ENCODE measurements at regions not wholly inside any gene's neighbourhood (a gene's known extent, or its start where the extent isn't known, plus 50 kb on each side); places are given as distances from the start of the nearest gene placed in this dataset.

DNA sequence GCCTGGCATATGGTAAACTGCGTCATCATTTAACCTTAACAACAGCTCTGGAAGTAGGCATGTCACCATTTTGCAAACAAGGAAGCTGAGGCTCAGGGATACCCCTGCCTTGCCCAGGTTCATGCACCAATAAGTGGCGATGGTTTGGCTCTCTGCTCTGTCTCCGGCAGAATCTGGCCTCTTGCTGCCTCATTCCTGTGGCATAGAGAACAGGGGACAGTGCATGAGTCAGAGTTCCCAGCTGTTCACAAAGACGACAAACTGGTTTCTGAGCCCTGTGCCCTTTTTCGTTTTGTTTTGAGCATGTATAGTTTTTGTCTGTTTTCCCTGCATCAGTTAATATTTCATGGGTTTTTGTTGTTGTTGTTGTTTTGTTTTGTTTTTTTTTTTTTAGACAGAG is 236.8 kb downstream of the OPA1 start:
- DNase-seq: no peak

DNA sequence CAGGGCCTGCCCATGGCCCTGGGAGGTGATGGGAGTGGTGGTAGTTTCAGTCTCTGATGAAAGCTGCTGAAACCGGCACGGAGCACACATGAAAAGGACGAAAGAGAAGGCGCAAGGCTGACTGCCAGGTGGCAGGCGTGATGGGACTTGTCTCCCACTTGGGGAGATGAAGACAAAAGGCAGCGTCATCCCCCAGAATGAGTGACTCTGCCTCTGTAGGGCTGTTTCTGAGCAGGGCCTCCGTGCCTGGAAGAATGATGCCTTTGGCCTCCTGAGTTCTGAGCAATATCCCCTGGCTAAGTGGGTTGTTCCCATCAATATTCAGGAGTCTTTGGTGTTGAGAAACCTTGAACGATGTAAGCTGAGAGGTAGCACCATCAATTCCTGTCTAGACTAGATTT is 237.8 kb downstream of the OPA1 start:
- no peak for DNase-seq

DNA sequence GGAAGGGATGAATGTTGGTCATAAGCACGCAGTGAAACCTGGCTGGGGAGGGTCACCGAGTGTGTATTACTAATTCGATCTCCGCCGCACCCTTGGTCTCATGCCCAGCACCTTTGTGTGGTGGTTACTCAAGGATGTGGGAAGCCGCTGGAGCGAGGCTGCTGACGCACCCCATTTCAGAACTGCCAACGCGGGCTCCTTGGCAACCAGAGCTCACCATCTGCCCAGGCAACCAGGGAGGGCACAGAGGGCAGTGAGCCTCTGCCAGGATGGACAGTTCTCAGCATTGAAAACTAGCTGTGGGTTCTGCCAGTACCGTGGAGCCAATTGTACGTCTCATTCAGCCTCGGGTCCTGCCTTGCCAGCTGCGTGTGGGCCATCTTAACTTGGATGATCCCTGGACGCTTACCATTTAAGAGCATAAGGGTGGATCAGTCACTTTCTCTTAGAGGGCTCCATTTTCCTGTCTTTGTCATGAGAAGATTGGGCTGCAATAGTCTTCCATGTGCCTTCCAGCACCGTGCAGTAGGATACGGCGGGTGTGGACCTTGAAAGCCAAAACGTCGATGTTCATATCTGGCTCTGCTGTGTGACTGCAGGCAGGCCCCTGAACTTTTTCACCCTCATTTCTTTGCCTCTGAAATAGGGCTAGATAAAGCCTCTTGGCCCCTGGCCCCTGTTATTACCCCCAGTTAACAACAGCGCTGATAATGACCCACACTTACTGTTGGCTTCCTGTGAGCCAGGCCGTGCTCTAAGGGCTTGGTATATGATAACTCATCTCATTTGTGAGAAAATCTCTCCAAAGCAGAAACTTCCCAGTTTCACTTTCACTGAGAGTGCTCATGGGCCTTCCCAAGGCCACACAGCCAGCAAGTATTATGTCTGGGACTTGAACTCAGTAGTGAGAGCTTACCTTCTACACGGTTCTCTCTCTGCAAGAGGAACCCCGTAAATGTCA is 238.8 kb downstream of the OPA1 start:
- DNase-seq: no peak

DNA sequence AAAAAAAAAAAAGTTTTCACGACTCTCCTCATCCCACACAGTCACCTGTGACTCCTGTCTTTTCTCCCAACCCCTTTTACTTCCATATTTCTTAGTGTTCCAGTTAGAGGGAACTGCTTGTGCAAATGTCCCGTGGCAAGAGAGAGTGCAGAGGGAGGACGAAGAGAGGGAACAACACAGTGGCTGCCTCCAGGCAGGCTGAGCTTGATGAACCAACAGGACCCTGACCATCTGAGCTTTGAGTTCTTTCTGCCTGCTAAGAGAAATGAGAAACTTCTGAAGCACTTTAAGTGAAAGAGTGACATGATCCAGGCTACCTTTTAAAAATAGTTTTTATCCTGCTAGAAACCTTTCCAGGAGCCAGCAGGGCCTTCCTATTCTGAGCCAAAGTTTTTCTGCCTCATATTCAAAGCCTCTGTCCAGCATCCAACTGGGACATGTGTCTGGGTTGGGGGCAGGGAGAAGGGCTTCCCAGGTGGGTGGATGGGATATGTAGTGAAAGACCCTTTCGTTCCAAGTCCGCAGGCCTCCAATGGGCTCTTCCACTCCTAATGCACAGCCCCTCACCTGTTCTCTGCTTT is 239.9 kb downstream of the OPA1 start:
- DNase-seq: no peak

DNA sequence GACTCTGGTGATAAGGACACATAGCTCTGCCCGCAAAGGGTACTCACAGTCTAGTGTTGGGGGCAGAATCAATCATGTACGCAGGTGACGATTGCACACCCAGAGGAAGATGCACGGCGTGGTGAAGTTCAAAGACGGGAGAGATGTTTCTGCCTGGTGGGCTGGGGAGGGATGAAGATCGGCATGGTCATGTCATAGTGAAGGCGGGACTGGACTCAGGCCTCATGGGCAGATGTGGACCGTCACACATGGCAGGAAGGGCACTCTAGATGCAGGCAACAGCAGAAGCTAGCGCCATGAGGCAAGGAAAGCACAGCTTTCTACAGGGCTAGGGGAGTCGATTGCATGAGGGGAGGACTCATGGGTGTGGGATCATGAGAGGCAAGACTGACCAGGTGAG is 240.6 kb downstream of the OPA1 start:
- DNase-seq: no peak

DNA sequence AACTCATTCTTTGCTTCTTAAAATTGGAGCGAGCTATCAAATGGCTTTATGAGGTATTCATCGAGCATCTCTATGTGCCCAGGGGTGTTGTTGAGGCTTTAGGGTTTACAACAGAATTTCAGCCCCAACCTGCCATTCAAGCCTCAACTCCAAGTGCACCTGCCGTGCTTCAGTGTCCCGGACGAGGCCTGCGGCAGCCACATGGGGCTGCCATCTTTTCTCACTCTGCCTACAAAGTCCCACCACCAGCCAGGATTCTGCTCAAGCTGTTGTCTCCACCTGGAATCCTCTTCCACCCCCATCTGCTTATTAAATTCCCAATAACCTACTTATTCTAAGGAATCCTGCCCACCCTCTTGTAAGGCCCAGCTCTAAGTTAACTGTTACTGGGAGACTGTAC is 242.4 kb downstream of the OPA1 start:
- no peak for DNase-seq

DNA sequence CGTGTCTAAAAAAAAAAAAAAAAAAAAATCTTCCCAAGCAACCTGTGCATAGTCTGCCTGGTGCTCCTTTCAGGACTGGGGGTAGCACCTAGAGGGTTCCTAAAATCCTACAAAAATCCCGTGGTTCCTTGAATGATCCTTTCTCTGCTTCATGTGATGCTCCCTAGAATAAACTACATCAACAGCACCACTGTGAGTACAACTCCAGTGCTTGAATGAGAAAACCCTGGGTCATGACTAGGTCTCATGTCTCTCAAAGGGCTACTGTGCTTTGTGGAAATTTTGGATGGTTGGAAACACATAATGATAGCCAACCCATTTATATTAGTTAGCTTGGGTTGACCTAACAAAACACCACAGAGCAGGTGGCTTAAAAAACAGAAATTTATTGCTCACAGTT is 243.5 kb downstream of the OPA1 start:
- no peak for DNase-seq

DNA sequence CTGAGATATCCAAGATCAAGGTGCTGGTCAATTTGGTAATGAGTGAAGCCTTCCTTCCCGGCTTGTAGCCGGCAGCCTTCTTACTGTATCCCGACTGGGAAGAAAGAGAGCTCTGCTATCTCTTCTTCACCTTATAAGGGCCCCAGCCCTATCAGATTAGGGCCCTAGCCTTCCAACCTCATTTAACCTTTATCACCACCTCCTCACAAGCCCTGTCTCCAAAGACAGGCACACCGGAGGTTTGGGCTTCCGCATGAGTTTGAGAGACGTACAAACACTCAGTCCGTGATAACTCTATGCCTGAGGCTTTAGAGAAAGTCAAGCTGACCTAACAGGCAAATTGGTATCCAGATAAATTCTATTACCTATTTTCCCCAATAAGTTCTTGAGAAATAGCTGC is 243.9 kb downstream of the OPA1 start:
- no peak for DNase-seq

DNA sequence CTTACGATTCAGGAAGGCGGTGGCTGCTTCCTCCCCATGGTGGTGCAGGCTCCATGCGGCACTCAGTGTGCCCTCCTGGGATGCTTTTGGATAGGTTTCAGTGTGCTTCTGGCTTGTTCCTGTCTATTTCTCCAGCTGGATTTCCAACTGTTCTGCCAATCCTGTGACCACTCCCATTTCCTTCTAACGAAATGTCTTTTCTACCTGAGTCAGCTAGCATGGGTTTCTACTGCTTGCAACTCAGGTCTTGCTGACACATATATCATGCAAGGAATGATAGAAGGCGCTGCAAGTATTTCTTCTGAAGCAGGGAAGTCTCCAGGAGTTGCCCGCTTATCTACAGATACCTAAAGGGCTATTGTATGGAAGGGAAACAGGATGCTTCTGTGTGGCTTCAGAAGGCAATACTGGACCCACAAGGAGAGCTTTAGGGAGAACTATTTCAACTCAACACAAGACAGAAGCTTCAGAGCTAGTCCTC is 244.4 kb downstream of the OPA1 start:
- no peak for DNase-seq

DNA sequence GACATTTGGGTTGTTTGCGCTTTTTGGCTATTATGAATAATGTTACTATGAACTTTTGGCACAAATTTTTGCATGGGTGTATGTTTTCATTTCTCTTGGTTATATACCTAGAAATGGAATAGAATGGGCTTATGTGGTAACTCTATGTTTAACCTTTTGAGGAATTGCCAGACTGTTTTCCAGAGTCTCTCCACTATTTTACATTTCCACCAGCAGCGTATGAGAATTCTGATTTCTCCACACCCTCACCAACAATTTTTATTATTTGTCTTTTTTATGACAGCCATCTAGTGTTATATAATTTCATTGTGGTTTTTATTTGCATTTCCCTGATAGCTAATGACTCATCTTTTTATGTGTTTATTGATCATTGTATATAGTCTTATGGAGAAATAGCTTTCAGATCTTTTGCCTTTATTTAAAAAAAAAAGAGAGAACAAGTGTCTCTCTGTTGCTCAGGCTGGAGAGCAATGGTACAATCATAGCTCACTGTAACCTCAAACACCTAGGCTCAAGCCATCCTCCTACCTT is 247.2 kb downstream of the OPA1 start:
- no peak for DNase-seq

DNA sequence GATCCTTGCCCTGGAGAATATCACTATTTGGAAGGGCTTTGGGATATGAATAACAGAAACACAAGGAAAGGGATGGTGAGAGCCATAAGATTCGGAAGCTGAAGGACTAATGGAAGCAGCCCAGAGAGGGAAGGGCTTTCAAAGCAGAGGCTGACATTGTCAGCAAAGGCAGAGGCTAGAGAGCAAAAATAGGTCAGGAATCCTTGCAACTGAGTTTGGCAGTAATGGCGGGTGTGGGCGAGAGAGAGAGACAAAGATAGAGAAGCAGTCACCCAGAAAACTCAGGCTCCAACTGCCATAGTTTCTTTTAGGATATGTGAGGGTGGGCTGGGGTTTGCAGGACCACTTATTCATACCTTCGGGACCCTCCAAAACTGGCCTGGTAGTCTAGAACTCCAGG is 248.6 kb downstream of the OPA1 start:
- no peak for DNase-seq

DNA sequence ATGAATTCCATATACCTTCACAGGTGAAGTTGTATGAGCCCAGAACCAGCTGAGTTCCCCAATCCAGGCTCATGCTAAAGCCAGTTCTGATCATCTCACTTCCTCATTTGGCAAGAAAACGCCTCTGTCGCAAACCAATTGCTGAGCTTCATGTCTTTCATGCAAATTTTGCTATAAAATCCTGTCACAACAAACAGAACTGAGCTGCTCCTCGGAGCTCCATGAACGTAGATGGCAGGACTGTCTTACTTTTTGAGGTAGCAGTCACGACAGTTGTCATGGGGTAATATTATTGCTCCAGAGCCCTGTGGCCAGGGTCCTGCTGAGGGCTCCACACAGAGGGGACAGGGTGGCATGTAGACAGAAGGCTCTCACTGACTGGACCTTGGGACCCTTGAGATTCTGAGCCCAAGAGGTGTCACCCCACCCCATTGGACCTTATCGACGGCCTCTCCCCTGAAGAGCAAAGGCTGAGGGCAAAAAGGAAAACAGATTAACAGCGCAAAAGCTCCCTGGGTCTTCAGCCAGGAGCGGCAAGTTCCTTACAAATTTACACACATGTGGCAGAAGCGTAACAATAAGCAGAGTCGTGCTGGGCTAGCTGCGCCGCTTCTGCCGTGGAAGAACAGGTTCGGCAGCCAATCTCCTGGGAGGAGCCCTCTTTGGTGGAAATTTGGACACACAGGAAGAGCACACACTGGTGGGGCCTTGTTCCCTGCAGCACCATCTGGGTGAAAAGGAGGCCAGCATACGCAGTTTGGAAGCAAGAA is 249.2 kb downstream of the OPA1 start:
- DNase-seq: no peak

DNA sequence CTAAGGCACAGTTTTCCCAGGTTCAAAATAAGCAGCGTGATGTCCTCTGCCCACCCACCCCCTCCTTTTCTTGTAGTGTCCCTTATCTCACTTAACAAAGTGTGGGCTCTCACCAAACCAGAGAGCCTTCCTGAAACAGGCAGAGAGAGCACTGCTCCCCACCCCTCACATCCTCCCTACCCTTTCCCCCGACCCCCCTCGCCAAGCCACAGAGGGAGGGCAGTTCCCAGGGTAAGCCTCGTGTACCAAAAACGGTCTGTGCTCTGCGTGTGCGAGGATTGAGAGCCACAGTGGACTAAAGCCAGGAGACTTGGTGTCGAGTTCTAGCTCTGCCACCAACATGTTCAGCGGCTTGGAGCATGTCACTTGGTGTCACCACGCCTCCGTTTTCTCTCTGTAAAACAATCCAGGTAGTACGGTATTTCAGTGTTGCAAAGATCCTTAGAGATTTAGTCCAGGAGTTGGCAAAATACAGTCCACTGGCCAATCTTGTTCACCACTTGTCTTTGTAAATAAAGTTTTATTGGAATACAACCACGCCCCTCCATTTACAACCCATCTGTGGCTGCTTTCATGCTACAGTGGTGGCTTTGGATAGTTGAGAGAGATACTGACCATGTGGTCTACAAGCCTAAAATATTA is 249.9 kb downstream of the OPA1 start:
- no peak for DNase-seq

DNA sequence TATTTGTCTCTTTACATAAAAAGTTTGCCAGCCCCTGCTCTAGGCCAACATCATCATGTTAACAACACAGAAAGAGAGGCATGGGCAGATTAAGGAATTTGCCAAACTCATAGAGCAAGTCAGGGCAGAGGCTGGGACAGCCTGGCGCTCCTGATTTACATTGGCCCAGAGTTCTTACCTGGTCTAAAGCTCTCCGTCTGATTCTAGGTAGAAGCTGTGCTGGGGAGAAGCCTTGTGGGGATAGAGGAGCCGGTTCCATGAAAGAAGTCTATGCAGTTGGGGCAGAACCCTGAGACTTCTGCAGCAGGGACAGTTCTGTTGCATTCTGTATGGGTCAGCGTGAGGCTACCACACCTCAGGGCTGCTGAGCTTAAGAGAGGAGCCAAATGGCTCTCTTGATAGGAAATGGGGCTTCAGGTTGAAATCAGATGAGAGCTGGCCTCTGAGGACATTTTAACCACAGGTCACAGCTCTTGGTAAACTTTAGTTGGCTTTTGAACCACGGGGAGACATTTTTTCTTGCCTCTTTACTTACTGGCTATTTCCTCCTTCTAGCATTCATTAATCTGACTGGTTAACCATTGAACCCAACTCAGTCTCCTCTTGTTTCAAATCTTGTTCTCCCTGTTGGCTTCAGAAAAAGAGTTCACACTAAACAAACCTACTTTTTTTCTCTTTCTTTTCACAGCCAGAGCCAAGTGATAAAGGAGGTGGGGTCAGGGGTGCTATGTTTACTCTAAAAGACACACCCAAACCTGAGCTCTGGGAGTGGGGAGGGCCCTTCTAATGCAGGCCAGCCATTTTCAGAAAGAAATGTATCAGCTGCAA is 250.7 kb downstream of the OPA1 start:
- no peak for DNase-seq

DNA sequence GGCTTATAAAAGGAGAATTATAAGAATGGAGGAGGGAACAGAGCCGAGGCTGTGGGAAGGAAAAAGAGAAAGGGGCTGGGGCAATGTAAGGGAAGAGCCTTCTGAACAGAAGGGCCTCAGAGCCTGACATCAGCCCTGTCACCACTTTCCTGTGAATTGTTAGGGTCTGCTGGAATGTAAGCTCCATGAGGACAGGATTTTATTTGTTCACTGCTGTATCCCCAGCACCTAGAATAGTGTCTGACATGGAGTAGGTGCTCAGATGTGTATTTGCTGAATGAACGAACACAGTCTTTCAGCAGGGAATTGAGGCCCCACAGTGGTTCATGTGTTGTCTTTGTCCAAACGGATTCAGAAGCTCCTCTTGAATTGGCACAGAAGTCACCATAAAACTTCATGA is 251.5 kb downstream of the OPA1 start:
- DNase-seq: no peak

DNA sequence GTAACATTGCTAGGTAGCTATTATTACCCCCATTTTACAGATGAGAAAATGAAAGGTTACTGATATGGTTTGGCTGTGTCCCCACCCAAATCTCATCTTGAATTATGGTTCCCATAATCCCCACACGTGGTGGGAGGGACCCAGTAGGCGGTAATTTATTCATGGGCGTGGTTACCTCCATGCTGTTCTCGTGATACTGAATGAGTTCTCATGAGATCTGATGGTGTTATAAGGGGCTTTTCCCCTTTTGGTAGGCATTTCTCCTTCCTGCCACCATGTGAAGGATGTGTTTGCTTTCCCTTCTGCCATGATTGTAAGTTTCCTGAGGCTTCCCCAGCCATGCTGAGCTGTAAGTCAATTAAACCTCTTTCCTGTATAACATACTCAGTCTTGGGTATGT is 252.1 kb downstream of the OPA1 start:
- DNase-seq: no peak

DNA sequence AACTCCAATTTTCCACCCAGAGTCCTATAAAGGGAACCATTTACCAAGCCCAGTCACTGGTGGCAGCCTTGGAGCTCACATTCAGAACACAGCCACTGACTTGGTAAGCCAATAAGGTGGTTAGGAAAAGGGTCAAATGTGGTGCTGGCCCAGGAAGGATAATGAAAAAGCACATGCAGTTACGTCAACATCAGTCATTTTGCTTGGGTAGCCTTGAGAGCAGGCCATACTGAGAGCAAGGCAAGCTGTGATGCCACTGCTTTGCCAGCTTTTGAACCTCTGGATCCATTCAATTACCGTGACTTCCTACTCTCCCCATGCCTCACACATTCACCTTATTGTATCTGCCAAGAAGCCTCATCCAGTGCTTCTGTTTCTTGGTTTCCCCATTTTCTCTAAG is 253.6 kb downstream of the OPA1 start:
- no peak for DNase-seq

DNA sequence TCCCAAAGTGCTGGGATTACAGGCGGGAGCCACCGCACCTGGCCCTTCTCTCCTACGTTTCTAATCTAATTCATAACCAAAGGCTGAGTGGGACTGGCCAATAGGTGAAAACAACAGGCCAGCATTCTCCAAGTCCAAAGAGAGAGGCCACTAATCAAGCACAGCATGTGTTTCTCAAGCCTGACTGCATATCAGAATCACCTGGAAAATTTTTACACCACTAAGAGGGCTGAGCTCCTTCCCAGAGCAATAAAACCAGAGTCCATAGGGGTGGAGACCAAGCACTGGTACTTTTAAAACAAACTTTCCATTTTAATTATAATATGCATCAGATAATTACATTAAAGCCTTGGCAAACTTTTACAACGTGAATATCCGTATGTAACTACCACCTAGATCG is 254.4 kb downstream of the OPA1 start:
- no peak for DNase-seq

DNA sequence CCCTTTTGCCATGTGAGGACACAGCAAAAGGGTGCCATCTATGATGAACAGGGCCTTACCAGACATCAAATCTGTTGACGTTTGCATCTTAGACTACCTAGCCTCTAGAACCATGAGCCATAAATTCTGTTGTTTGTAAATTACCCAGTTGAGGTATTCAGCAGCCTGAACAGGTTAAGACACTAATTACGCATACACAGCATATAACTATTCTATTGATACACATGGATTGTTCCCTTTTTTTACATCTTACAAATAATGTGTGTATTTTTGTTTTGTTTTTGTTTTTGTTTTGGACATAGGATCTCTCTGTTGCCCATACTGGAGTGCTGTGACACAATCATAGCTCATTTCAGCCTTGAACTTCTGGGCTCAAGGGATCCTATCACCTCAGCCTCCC is 255.5 kb downstream of the OPA1 start:
- DNase-seq: no peak

DNA sequence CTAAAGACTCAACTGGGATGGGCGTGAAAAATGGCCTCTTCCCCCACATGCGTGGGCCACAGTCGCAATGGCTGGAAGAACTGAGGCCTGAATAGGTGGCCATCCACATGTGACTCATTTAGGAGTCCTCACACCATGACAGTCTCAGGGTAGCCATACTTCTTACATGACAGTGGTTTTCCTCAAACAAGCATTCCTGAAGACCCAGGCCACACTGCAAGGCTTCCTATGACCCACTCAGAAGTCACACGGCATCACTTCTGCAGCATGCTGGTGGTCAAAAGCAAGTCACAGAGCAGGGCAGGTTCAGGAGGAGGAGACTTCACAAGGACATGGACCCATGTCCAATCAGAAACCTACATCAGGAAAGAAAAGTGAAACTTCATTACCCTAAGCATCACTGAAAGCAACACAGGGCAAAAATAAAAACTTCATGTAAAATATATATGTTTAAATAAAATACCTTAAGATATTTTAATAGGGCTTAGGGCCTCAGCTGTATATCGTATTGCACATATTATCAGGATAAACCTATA is 257.1 kb downstream of the OPA1 start:
- DNase-seq: no peak

DNA sequence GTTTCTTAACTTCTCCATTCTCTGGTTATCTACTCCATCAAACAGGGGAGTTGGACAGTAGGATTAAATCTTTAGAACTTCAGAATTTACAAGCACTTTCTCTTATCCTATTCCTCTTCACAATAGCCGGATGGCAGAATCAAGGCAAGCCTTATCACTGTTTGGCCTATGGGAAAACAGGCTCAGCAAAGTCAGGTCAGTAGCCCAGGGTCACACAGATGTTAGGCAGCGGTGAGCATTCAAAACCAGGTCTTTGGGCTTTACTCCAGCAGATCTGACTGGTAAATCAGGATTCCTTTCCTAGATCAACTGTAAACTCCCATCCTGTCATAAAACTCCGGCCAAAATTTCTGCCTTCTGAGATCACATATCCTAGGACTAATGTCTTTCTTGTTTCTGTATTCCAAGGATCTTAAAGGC is 258.4 kb downstream of the OPA1 start:
- DNase-seq: no peak

Measured in stimulated activated CD4-positive, alpha-beta T cell treated with anti-CD3 and anti-CD28 coated beads, Interleukin-4, amount 100 ng/mL, for 24 hours (primary cell).